Lower leg skin (tissue), 4 donors: ENCODE measurements at regions not wholly inside any gene's neighbourhood (a gene's known extent, or its start where the extent isn't known, plus 50 kb on each side); places are given as distances from the start of the nearest gene placed in this dataset.

ENCODE experiments used
- DNase-seq, 2 donors: peaks; one replicate each; pipeline ENCODE4 v3.0.0-alpha.2; 2019; ENCODE audit warnings: low spot score in 2 of 2
- H3K4me3 ChIP-seq: fragments of 200-600 bp; sonication (generic); 2 replicates; pipeline ENCODE4 v1.5.1; 2017; ENCODE audit warnings: mild to moderate bottlenecking, low read depth; ENCODE audit not compliant: poor library complexity, severe bottlenecking
- POLR2A ChIP-seq, 2 donors: fragments of 450-650 bp; IDR thresholded peaks; one replicate each; pipeline ENCODE4 v1.6.1; 2016 to 2017; ENCODE audit warnings: antibody characterized with exemption in 2 of 2, mild to moderate bottlenecking in 1 of 2, moderate library complexity in 1 of 2
- WGBS, 2 donors: methylation state at CpG; one replicate each; pipeline ENCODE4 v1.1.5; 2018; 5-methylcytosine and 5-hydroxymethylcytosine counted together
- intact Hi-C: fragments of 100-400 bp; cut with DNase I; formaldehyde crosslinking; loops from one replicate; pipeline ENCODE4 v1.15.0; 2023; ENCODE audit warnings: low total_unique reads
- TF ChIP-seq, protein P1 (sequence below), 3 donors: fragments of 450-650 bp; IDR thresholded peaks; one replicate each; pipeline ENCODE4 v1.5.1; 2016; ENCODE audit warnings: antibody characterized with exemption in 3 of 3, mild to moderate bottlenecking in 3 of 3, moderate library complexity in 2 of 3

DNA sequence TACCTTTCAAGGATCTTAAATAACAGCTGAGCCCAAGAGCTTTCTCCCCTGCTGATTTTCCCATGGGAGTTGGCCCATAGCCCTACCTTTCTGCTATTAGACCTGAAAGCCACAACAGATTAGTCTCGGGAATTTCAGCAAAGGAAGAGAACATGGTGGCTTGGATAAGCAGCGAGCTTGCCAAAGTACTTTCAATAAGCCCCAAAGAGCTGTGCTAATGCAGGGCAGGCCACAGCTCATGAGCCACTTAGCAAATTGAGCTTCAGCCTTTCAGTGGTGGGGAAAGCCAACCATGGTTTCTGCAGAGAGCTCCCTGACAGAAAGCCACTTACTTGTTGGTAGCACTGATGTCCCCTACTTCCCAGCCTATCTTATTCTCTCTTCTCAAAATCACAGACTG is 217.8 kb upstream of the IRX5 start:
- TF ChIP-seq, protein P1, sequence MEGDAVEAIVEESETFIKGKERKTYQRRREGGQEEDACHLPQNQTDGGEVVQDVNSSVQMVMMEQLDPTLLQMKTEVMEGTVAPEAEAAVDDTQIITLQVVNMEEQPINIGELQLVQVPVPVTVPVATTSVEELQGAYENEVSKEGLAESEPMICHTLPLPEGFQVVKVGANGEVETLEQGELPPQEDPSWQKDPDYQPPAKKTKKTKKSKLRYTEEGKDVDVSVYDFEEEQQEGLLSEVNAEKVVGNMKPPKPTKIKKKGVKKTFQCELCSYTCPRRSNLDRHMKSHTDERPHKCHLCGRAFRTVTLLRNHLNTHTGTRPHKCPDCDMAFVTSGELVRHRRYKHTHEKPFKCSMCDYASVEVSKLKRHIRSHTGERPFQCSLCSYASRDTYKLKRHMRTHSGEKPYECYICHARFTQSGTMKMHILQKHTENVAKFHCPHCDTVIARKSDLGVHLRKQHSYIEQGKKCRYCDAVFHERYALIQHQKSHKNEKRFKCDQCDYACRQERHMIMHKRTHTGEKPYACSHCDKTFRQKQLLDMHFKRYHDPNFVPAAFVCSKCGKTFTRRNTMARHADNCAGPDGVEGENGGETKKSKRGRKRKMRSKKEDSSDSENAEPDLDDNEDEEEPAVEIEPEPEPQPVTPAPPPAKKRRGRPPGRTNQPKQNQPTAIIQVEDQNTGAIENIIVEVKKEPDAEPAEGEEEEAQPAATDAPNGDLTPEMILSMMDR (IDR thresholded peaks at IDR 0.05): no peak
- no peak for TF ChIP-seq POLR2A (IDR thresholded peaks at IDR 0.05)
- H3K4me3 ChIP-seq: no peak overlapping the region
- 71 to 82% methylated on average over 2 of the region's 2 CpGs for WGBS, 2 donors
- DNase-seq: no peak
- intact Hi-C loops: no loop called here

DNA sequence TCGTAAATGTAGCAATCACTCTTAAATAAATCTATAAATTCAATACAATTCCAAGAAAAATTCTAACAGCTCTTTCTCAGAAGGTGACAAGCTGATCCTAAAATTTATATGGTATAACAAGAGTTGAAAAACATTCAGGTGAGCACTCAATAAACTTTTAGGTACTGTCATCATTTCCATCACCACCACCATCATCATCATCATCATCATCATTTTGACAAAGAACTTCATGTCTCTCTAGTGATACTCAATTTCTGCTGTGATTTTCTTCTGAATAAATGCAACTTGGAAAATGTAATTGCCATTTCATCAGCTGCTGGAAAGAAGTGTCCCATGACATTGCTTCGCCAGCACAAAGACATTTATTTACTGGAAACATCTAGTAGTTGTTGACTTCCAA is 222.9 kb upstream of the IRX5 start:
- TF ChIP-seq, protein P1 (IDR thresholded peaks at IDR 0.05): no peak
- TF ChIP-seq POLR2A (IDR thresholded peaks at IDR 0.05): no peak
- DNase-seq: no peak
- intact Hi-C loops: no loop called here
- WGBS, 2 donors: 88 to 96% methylated on average over 2 of the region's 2 CpGs
- no peak overlapping the region for H3K4me3 ChIP-seq

DNA sequence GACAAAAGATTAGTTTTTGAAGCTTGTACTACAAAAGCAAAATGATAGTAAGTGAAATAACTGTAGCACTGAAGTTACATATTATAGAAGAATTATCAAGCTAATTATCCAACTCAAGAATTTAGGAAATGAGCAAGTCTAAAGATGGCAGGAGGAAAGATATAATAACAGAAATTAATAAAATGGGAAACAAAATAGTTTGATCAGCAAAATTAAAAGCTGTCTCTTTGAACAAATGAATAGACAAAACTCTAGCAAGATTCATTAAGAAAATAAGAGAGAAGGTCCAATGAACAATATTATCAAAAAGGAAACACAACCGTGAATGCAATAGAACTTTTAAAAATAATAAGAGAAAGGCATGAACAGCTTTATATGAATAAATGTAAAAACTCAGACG is 224.3 kb upstream of the IRX5 start:
- no peak for DNase-seq
- intact Hi-C loops: no loop called here
- TF ChIP-seq POLR2A (IDR thresholded peaks at IDR 0.05): no peak
- TF ChIP-seq, protein P1 (IDR thresholded peaks at IDR 0.05): no peak
- 93 to 94% methylated on average over 2 of the region's 2 CpGs for WGBS, 2 donors
- H3K4me3 ChIP-seq: no peak overlapping the region

DNA sequence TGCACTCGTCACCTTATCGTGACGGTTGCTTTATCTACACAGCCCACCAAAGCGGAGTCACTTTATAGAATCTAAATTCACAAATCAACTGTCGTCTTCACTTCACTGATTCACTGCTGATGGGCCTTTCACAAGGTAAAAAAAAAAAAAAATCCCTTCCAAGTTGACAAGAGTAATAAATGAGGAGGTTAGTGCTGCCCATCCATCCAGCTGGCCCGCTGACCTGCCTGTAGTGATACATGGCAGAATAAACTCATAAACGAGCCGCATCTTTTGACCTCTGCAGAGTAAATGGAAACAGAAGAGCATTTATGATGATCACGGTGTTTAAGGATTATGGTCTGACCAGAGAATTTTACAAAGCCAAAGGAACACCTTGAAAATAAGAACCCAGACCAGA is 227.3 kb upstream of the IRX5 start:
- WGBS, 2 donors: 83 to 88% methylated on average over 9 of the region's 9 CpGs
- no peak for DNase-seq
- no peak for TF ChIP-seq POLR2A (IDR thresholded peaks at IDR 0.05)
- TF ChIP-seq, protein P1 (IDR thresholded peaks at IDR 0.05): no peak
- intact Hi-C loops: no loop called here
- H3K4me3 ChIP-seq: no peak overlapping the region

DNA sequence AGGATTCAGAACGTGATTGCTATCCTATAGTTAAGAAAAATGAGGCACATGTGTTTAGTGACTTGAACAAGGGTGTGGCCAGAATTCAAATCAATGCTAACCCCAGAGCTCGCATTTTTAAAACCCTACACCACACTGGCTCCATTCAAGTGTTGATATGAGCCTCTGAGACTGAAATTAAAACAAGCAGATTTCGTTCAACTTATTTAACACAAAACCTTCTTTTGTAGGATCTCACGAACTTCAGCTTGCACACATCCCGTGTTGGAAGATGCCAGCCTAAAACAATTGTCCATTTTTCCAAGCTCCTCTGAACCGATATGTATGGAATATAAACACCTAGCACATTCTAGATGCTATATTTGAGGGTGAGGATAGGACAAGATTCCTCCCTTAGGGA is 231.0 kb upstream of the IRX5 start:
- no peak overlapping the region for H3K4me3 ChIP-seq
- intact Hi-C loops: no loop called here
- WGBS, 2 donors: 80 to 83% methylated on average over 6 of the region's 6 CpGs
- TF ChIP-seq, protein P1 (IDR thresholded peaks at IDR 0.05): no peak
- TF ChIP-seq POLR2A (IDR thresholded peaks at IDR 0.05): no peak
- DNase-seq: no peak

- intact Hi-C loops: no loop called here
- DNase-seq: no peak
- TF ChIP-seq, protein P1 (IDR thresholded peaks at IDR 0.05): no peak
- no peak for TF ChIP-seq POLR2A (IDR thresholded peaks at IDR 0.05)
- 67 to 68% methylated on average over 8 of the region's 8 CpGs for WGBS, 2 donors
- no peak overlapping the region for H3K4me3 ChIP-seq
These were observed 233.0 kb upstream of the IRX5 start for GRCh38 chr16:54697677-54698076.
